GM04504 (cell line): ENCODE measurements at regions not wholly inside any gene's neighbourhood (a gene's known extent, or its start where the extent isn't known, plus 50 kb on each side); places are given as distances from the start of the nearest gene placed in this dataset.

Experiments
- DNase-seq: peaks from one replicate; pipeline ENCODE4 v3.0.0-alpha.2; 2012; ENCODE audit warnings: low read depth

GRCh38 chr6:155994086-155994485 lies 538.4 kb upstream of the NOX3 start:
- no peak for DNase-seq

GRCh38 chr6:155993240-155993639 lies 537.6 kb upstream of the NOX3 start:
- DNase-seq, result no peak

DNA sequence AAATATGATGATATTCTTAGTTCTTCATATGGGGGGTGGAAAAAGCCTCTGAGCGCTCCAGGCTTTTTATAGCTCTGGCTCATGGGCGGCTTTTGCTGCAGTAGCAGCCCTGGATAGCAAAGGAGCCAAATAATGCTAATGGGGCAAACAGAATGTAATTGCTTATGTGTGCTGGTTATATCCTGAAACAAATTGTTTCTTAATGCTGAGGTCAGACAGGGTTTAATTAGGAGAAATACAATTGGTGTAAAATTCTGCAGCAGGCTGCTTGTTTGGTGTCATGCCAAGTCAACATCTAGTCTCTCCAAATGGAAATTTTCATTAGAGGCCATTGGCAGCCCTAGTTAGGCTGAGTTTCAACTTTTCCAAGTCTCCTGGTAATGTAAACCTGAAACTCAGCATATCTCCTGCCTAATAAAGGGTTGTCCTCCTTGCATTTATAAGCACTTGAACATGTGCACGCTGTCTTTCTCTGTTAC lies 530.1 kb upstream of the NOX3 start:
- DNase-seq, result no peak

GRCh38 chr6:155980768-155981079 lies 525.1 kb upstream of the NOX3 start:
- DNase-seq, result no peak

GRCh38 chr6:155980014-155980767 lies 524.6 kb upstream of the NOX3 start:
- DNase-seq, result no peak

GRCh38 chr6:155975506-155975905 lies 519.9 kb upstream of the NOX3 start:
- DNase-seq, result no peak

DNA sequence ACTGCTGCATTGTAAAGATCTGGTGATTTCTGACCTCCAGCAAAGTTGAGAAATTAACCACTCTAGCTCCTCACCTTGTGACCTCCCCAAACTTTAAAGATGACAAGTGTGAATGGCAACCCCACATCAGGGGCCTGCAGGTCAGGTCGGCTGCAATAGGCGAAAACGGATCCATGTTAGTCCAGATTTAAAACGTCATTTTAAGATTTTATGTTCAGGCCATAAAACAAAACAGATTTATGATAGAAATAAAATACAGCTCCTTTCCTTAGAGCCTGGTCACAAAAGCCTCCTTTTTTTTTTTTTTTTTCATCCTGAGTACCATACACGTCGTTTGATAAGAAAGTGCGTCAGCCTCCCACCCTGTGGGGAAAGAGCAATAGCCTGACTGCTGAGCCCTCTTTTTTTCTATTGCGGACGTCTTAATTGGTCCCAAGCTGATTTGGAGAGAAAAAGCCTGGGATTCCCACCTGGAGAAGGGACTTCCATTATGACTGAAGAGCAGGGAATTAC lies 519.2 kb upstream of the NOX3 start:
- no peak for DNase-seq

GRCh38 chr6:155974359-155974758 lies 518.7 kb upstream of the NOX3 start:
- DNase-seq, result no peak

- no peak for DNase-seq
Observed at GRCh38 chr6:155970876-155971708, 515.5 kb upstream of the NOX3 start.

DNA sequence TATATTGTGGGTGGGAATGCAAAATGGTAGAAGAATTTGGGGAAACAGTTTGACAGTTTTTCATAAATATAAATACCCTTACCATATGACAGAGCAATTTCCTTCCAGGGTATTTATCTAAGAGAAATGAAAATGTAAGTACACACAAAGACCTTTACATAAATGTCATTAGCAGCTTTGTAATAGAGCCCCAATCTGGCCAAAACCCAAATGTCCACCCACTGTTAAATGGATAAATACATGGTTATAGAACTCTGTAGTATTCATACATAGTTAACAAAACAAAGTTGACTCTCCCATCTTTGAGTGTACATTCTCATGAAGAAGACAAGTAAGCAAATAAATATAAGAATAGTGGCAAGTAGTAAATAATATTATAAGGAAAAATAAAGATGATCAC lies 514.8 kb upstream of the NOX3 start:
- DNase-seq, result no peak

DNA sequence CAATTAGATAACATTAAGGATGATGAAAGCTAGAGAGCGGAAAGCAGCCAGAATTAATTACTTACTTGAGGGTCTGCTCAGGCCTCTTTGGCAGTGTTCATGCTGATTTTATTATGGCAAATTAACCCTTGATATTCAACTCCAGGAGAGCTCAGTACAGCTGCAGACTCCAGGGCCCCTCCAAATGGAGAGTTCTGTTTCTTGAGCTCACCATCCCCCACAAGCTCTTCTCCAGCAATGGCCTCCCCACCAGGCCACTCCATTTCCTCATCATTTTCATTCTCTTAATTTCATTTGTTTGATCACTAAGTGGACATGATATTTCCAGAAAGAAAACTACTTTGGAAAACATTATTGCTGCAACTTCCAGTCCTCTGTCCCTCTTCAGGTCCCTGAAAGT lies 513.3 kb upstream of the NOX3 start:
- no peak for DNase-seq

DNA sequence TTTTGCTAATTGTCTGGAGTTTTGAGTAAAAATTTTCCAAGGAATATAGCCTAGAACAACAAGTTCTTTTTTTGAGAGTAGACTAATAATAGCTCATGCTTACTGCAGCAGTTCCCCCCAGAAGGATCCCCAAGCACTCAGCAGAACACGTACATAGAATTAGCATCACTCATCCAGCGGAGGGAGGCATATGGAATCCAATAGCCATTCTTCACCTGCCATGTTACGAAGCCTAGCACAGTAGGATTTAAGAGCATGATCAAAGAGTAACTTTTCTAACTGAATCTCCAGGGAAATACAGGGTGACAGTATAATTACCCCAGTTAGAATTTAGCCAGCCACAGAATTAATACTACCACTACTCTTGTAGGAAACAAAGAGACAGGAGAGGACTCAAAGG lies 511.7 kb upstream of the NOX3 start:
- DNase-seq, result no peak

GRCh38 chr6:155964544-155964943 lies 508.9 kb upstream of the NOX3 start:
- DNase-seq, result no peak

- DNase-seq, result no peak
Observed at GRCh38 chr6:155962276-155962675, 506.6 kb upstream of the NOX3 start.

DNA sequence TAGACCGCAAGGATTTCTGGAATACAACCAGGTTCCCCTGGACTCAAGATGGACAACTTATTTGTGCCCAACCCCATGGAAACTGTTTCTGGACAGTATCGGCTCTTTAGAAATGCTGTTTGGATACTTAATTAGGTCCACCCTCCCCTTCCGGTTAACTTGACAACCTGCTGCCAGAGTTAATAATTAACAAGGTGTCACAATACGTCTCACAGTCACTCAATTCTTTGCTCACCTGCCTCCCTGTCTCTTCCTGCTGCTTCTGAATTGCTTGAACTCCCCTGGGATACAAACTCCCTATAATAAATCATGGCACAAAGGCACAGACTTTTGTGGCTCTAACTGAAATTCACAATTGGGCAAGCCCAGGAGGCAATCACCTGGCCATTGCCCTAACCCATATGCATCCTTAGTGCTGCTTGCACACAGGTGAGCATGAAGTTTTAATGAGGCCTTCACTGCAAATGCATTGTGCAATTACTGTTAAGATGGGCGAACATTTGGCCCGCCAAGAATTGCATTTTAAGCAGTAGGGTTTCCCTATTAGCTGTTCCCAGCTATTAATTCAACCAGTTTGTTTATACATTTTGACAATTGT lies 504.4 kb upstream of the NOX3 start:
- no peak for DNase-seq

- no peak for DNase-seq
Observed at GRCh38 chr6:155958550-155958949, 502.9 kb upstream of the NOX3 start.

DNA sequence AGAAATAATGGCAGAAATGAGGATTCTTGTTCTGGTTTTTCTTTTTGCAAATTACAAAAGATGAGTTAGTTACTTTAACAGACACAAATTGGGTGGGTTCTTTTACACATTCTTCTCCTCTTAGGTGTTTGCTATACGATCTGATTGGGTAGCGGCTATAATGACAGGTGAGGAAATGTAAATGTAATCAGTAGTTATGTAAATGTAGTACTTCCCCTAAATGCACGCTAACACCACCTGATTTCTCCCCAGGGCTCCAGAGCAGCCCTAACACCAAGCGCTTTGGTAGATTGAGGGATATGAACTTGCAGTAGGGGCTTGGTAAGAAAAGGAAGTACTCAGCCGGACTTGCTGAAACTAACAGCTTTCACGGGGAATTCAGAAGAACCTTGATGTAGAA lies 499.4 kb upstream of the NOX3 start:
- no peak for DNase-seq

- DNase-seq, result no peak
Observed at GRCh38 chr6:155954149-155954548, 498.5 kb upstream of the NOX3 start.

- no peak for DNase-seq
Observed at GRCh38 chr6:155949256-155949655, 493.6 kb upstream of the NOX3 start.

DNA sequence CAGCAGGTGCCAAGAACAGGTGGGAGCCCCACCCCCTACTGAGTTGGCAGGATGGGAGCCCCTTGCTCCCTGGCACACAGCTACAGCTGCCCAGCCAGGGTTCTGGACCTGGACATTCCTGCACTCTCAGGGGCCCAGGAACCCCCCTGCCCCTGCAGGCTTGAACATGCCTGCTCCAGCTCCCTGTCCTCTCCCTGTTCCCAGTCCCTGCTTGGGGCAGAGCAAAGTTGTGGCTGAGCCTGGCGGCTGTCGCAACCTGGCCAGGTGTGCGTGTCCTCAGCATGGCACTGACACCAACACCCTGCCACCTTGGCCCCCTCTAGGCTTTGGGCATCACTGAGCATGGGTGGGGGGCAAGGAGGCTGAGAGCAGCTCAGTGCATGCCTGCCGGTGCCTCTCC lies 491.2 kb upstream of the NOX3 start:
- no peak for DNase-seq

DNA sequence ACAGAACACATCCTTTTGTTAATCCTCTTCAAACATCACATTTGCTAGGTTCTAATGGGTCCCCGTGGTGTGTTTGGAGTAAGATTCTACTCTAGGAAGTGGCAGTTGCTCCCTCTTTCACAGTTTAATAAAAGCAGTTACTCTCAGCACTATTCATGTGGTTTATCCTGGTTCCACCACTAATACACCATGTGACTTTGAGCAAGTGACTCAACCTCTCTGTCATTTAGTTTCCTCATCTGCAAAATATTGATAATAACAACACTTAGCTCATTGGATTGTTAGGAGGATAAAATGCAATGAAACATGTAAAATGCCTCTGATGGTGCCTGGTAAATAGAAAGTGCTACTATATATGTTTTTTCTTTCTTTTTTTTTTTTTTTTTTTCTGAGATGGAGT lies 488.0 kb upstream of the NOX3 start:
- DNase-seq, result no peak

DNA sequence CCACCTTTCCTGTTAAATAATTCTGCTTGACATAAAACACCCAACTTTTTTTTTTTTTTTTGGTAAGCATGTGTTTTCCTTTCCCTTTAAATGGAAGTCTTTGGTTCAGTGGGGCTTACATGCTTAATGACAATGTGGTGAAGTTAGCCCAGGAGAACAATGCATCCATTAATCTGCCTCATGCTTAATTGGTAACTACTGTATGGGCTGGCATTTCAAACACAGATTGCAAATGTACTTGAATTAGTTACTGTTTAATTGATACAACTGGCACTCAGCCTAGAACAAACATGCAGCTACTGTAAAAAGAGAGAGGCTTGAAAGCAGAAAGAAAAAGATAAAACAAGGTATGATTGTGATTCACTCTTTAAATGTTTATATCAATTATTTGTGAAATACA lies 483.6 kb upstream of the NOX3 start:
- DNase-seq, result no peak

DNA sequence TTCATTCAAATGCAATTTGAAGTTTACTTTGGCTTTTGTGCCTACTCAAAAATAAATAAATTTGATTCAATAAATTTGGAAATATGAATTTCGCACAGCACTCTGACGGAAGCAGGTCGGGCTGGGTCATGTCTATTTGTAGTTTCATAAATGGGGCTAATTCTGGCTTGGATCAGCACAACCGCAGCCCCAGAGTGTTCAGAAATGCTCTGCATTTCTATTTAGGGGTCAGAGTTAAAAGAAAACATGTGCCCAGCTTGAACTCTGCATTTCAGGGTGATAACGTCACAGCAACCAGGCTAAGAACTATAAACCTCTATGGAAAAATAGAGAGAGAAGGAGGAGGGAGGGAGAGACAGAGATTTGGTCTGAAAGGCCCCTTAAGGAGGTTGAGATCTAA lies 480.9 kb upstream of the NOX3 start:
- no peak for DNase-seq
